ENCODE measurements at regions not wholly inside any gene's neighbourhood (a gene's known extent, or its start where the extent isn't known, plus 50 kb on each side); places are given as distances from the start of the nearest gene placed in this dataset.

- no peak for TF ChIP-seq POLR2A (IDR thresholded peaks at IDR 0.05; ENCODE audit: low read depth, low read length)
- TF ChIP-seq PAX5 (IDR thresholded peaks at IDR 0.05; ENCODE audit: insufficient read depth, low read length, severe bottlenecking): no peak
- no peak for TF ChIP-seq POLR2AphosphoS5 (IDR thresholded peaks at IDR 0.05; ENCODE audit: low read depth, low read length)
These were observed 1468.0 kb downstream of the FOXD4L5 start for GRCh38 chr9:63816751-63817621.

All from GM12891 (cell line).